Adipocyte (in vitro differentiated cells): ENCODE measurements at regions not wholly inside any gene's neighbourhood (a gene's known extent, or its start where the extent isn't known, plus 50 kb on each side); places are given as distances from the start of the nearest gene placed in this dataset.

Experiments used
- DNase-seq: peaks from one replicate; pipeline ENCODE4 v3.0.0-alpha.2; 2015; ENCODE audit warnings: low read depth
- H3K27me3 ChIP-seq: replicated peaks from 2 replicates; pipeline ENCODE4 v1.7.0; 2013; ENCODE audit warnings: mild to moderate bottlenecking, low read length, moderate library complexity; ENCODE audit not compliant: control insufficient read depth, insufficient read depth
- H3K36me3 ChIP-seq: 2 replicates; pipeline ENCODE4 v1.7.0; 2013; ENCODE audit warnings: low read length, mild to moderate bottlenecking, moderate library complexity; ENCODE audit not compliant: control insufficient read depth, insufficient read depth, severe bottlenecking
- H3K4me1 ChIP-seq: 2 replicates; pipeline ENCODE4 v1.7.0; 2013; ENCODE audit warnings: mild to moderate bottlenecking, low read length, moderate library complexity; ENCODE audit not compliant: control insufficient read depth, insufficient read depth
- H3K4me3 ChIP-seq: 2 replicates; pipeline ENCODE4 v1.7.0; 2013; ENCODE audit warnings: mild to moderate bottlenecking, low read length, moderate library complexity
- H3K9ac ChIP-seq: 2 replicates; pipeline ENCODE4 v1.7.0; 2013; ENCODE audit warnings: mild to moderate bottlenecking, low read length, moderate library complexity
- H3K9me3 ChIP-seq: 2 replicates; pipeline ENCODE4 v1.7.0; 2013; ENCODE audit warnings: mild to moderate bottlenecking, low read length, moderate library complexity; ENCODE audit not compliant: control insufficient read depth

DNA sequence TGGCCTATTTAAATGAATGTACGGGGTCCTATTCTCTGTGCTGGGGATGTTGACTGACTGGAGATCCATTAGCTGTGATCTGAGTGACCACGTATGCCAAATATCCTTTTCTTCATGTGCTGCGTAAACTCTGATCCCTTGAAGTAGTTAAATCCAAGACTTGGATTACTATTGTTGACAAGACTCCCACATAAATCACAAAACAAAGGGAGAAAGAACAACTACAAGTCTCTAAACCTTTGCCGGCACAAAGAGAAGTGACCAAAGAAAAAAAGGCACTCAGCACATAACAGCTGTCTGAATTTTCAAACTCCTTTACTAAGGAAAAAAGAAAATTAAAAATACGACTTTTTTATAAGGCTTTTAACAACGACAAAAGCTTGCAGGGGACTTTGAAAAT is 559.9 kb upstream of the CDH8 start:
- no peak for DNase-seq
- no peak overlapping the region for H3K4me3 ChIP-seq
- no peaks in the 10 kb centered on the region for H3K4me1 ChIP-seq
- no peaks in the 10 kb centered on the region for H3K27me3 ChIP-seq
- no peak overlapping the region for H3K9ac ChIP-seq
- H3K36me3 ChIP-seq, result no peaks in the 10 kb centered on the region
- peaks cover 3% of the 10 kb centered on the region for H3K9me3 ChIP-seq

DNA sequence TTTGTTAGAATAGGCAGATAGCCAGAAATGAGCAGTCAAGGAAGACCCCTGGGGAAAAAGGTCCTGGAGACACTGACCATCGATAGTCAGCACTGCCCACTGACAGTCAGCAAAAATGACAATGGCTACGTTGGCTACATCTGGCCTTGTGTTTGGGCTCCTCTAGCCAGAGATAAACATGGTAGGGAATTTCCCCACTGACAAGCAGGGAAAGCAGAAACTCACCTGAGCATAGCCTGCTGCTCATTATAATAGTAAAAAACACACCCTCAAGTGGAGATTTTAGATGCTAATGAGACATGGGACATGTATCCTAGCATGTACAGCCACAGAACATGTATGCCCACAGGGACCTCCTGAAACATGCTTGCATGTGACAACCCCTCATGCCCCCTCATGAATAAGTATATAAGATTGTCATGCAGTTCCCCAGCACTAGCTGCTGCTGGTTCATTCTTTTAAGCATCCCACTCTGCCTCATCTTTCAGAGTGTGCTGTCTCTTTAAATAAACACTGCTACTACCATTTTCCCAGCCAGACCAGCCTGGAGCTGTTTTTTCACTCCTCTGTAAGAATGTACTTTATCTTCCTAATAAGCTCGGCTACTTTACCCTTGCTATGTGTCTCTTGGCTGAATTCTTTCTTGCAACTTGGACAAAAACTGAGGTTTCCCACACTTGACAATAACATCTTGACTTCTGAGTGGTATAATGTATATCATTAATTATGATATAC is 550.1 kb upstream of the CDH8 start:
- DNase-seq, result no peak
- no peak overlapping the region for H3K4me3 ChIP-seq

DNA sequence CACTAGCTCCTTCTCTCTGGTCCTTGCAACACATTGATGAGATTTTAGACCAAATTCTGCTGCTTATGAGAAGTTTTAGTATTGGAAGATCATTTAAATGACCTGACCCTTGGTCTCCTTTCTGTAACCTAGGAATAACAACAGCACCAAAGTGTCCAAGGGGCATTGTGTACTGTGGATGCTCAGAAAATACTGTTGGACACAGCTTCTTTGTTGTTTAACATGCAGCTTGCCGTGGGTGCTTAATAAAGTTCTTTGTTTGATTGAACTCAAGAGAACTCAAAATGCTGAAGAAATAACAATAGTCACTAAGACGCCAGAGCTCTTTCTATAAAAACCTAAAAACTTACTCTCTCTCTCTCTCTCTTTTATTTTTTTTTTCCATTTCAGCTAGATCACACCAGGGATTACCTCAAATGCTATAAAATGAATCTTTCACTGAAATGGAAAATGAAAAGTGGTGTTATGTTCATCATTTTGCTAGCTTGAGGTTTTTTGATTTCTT is 548.9 kb upstream of the CDH8 start:
- DNase-seq, result no peak
- Histone ChIP-seq H3K4me3 (no peak overlapping the region), H3K9ac (no peak overlapping the region), H3K9me3 (no peaks in the 10 kb centered on the region), H3K36me3 (no peaks in the 10 kb centered on the region), H3K4me1 (no peaks in the 10 kb centered on the region), H3K27me3 (no peaks in the 10 kb centered on the region)

More for the DNA sequence above, 550.1 kb upstream of the CDH8 start:
- H3K9me3 ChIP-seq, result no peaks in the 10 kb centered on the region
- no peaks in the 10 kb centered on the region for H3K36me3 ChIP-seq
- H3K4me1 ChIP-seq, result no peaks in the 10 kb centered on the region
- no peak overlapping the region for H3K9ac ChIP-seq
- H3K27me3 ChIP-seq, result no peaks in the 10 kb centered on the region

DNA sequence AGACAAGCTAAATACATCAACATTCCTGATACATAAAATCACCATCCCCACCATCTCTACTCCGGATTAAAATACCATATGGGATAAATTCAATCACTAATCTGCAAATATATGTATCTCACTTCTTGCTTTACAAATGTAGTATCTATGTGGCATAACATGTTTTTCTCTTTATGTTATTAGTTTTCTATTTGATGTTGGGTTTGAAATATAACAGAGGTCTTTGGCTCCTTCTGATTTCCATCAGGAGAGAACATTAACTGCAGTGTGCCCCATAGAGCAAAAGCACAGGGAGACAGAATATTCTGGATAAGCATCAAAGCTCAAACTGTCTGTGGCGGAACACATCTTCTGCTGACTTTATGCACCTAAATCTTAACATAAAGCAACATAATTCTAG is 547.2 kb upstream of the CDH8 start:
- Histone ChIP-seq H3K4me3 (no peak overlapping the region), H3K9me3 (no peaks in the 10 kb centered on the region), H3K27me3 (no peaks in the 10 kb centered on the region), H3K4me1 (no peaks in the 10 kb centered on the region), H3K9ac (no peak overlapping the region), H3K36me3 (no peaks in the 10 kb centered on the region)
- no peak for DNase-seq

DNA sequence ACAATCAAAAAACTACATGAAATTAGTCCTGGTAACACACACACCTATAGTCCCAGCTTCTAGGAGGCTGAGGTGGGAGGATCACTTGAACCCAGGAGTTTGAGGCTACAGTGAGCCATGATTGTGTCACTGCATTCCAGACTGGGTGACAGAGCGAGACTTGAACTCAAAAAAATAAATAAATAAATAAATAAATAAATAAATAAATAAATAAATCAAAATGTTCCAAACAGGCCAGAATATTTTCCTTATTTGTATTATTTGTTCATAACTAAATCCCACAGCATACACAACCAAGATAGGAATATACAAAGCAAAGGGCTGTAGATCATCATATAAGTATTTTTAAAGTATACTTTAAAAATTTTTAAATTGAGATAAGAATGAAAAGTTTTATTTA is 537.2 kb upstream of the CDH8 start:
- no peak for DNase-seq
- Histone ChIP-seq H3K4me1 (no peaks in the 10 kb centered on the region), H3K27me3 (no peaks in the 10 kb centered on the region), H3K9ac (no peak overlapping the region), H3K9me3 (no peaks in the 10 kb centered on the region), H3K36me3 (no peaks in the 10 kb centered on the region), H3K4me3 (no peak overlapping the region)

DNA sequence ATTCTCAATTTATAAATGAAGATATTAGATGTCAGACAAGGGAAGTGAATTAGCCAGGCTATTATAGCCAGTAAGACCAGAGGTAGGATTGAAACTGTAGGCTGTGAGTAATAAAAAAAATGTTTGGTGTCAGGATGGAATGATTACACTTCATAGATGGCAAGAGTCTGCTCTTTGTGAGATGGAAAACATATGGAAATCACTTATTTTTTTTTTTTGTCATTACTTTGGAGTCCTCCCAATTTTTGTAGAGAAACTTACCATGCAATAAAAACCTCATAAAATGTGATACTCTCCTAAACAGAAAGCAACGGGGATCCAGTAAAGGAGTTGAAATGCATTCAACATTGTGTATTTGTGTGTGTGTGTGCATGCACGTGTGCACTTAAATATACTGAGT is 532.7 kb upstream of the CDH8 start:
- H3K9me3 ChIP-seq, result no peaks in the 10 kb centered on the region
- no peaks in the 10 kb centered on the region for H3K27me3 ChIP-seq
- no peaks in the 10 kb centered on the region for H3K36me3 ChIP-seq
- H3K9ac ChIP-seq, result no peak overlapping the region
- no peaks in the 10 kb centered on the region for H3K4me1 ChIP-seq
- no peak for DNase-seq
- H3K4me3 ChIP-seq, result no peak overlapping the region

DNA sequence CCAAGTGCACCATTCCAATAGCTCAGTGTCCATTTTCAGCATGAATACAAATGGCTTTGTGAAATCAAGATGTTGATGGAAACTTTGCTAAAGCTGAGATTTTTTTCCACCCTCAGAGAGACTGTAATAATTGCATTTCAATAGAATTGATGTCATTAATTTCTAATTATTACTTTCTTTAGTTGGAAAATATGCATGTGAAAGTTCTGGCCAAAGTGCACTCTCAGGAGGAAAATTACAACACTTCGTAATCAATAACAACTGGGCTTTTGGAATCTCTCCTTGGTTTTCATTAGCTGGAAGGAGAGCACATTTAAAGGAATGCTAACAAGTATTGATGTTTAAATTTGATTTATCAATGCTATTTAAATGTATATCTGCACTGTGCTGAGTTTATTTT is 529.5 kb upstream of the CDH8 start:
- no peak overlapping the region for H3K4me3 ChIP-seq
- H3K27me3 ChIP-seq, result no peaks in the 10 kb centered on the region
- no peaks in the 10 kb centered on the region for H3K9me3 ChIP-seq
- H3K9ac ChIP-seq, result no peak overlapping the region
- DNase-seq, result no peak
- no peaks in the 10 kb centered on the region for H3K4me1 ChIP-seq
- H3K36me3 ChIP-seq, result no peaks in the 10 kb centered on the region

DNA sequence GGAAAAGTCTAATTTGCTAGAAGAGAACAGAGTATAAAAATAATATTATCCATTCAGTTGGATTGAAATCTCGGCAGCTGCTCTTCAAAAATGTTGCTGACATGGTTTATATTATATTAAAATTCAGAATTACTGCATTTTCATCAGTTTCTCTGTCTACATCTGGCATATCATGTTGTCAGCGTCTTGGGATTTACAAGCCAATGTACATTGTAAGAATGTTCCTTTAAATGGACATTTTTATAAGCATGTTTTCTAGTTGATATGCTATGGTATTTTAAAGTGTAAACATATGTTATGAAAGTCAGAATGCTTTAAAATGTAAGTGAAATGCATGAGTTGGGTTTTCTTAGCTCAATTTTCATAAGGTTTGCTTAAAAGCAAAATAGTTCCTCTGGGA is 528.1 kb upstream of the CDH8 start:
- Histone ChIP-seq H3K4me1 (no peaks in the 10 kb centered on the region), H3K27me3 (no peaks in the 10 kb centered on the region), H3K4me3 (no peak overlapping the region), H3K9me3 (no peaks in the 10 kb centered on the region), H3K9ac (no peak overlapping the region), H3K36me3 (no peaks in the 10 kb centered on the region)
- DNase-seq, result no peak

DNA sequence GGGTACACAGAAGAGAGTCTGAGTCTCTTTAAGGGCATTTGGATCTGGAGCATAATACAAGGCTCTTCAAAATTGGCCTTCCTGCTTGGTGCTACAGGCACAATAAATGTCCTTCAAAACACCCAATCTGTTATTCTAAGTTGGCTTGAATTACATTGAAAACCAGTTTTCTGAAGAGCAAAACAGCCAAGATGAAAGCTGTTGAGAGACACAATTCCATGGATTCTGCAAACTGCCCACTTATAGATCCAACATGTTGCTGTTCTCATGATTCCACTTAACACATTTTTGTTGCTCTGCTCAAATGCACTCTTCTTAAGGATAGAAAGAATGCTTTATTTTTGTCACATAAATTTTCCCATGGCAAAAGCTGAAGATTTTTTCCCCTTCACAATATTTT is 525.9 kb upstream of the CDH8 start:
- Histone ChIP-seq H3K4me3 (no peak overlapping the region), H3K9me3 (peaks cover 5% of the 10 kb centered on the region), H3K36me3 (no peaks in the 10 kb centered on the region), H3K9ac (no peak overlapping the region), H3K4me1 (no peaks in the 10 kb centered on the region), H3K27me3 (no peaks in the 10 kb centered on the region)
- no peak for DNase-seq

DNA sequence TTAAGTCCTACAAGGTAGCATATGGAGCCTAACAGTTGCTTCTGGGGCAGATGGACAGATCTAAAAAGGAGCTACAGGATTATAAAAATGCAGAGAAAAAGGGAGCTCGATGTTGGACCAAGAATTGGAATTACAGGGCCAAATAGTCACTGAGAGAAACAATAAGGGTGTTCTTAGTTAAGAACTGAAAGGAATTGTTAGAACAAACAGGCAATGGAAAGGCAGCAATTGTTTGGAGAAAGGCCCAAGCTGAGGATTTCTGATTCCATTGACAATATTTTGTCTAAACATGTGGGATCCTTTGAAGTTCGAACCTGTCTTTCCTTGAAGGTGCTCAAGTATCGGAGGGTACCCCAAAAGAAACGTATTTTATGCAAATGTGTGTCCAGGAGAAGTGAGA is 513.6 kb upstream of the CDH8 start:
- Histone ChIP-seq H3K4me1 (no peaks in the 10 kb centered on the region), H3K4me3 (no peak overlapping the region), H3K36me3 (no peaks in the 10 kb centered on the region), H3K9me3 (peaks cover 2% of the 10 kb centered on the region), H3K9ac (no peak overlapping the region), H3K27me3 (no peaks in the 10 kb centered on the region)
- DNase-seq, result no peak

DNA sequence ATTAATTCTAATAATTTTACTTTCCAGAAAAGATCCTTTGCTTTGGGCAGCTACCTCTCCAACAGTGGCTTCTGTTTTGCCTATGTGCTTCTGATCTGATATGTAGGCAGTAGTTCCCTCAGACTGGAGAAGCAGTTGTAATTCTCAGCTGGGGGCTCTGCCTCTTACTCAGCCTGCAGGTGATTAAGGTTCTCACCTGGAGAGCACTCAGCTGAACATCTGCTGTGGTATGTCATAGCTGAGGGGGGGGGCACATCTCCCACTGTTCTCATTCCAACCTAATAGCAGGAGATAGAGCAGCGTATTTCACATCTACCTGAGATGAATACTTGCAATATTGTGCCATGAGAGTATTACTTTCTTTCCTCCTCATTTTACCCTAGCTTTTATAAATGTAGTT is 511.9 kb upstream of the CDH8 start:
- H3K27me3 ChIP-seq, result no peaks in the 10 kb centered on the region
- no peak for DNase-seq

DNA sequence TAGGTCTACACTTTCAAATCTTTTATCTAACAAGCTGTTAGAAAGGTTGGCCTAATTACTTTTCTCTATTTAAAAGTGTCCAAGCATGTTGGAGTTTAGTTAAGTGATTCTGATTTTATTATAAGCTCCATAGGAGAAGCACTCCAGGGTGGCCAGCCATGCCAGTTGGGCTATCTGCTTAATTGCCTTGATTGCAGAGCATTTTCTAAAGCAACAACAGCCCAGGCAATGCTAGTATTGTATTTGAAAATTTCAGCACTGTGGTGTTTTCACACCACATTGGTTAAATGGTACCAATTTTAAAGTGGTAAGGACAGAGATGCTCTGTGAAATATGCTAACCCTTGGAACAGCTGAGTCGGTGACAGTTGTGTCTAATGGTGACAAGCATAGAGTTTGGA is 510.5 kb upstream of the CDH8 start:
- Histone ChIP-seq H3K4me1 (no peaks in the 10 kb centered on the region), H3K36me3 (no peaks in the 10 kb centered on the region), H3K9ac (no peak overlapping the region), H3K27me3 (no peaks in the 10 kb centered on the region), H3K9me3 (no peaks in the 10 kb centered on the region), H3K4me3 (no peak overlapping the region)
- DNase-seq, result no peak

More for the DNA sequence above, 511.9 kb upstream of the CDH8 start:
- H3K9me3 ChIP-seq, result peaks cover 2% of the 10 kb centered on the region
- H3K36me3 ChIP-seq, result no peaks in the 10 kb centered on the region
- no peak overlapping the region for H3K9ac ChIP-seq
- no peak overlapping the region for H3K4me3 ChIP-seq
- H3K4me1 ChIP-seq, result no peaks in the 10 kb centered on the region
